ENCODE measurements at regions not wholly inside any gene's neighbourhood (a gene's known extent, or its start where the extent isn't known, plus 50 kb on each side); places are given as distances from the start of the nearest gene placed in this dataset.

GRCh38 chr10:130363051-130363450, 226.9 kb downstream of the GLRX3 start:
- DNase-seq (ENCODE audit: extremely low read depth in 1 of 11, low read depth in 9 of 11, low spot score in 4 of 11), result no peak

GRCh38 chr10:130363899-130364445, 227.8 kb downstream of the GLRX3 start:
- no peak for DNase-seq (ENCODE audit: extremely low read depth in 1 of 11, low read depth in 9 of 11, low spot score in 4 of 11)

- no peak for DNase-seq (ENCODE audit: extremely low read depth in 1 of 11, low read depth in 9 of 11, low spot score in 4 of 11)
Observed at GRCh38 chr10:130364631-130365411, 228.6 kb downstream of the GLRX3 start.

- no peak for DNase-seq (ENCODE audit: extremely low read depth in 1 of 11, low read depth in 9 of 11, low spot score in 4 of 11)
Observed at GRCh38 chr10:130368761-130369560, 232.8 kb downstream of the GLRX3 start.

GRCh38 chr10:130369645-130370381, 233.6 kb downstream of the GLRX3 start:
- no peak for DNase-seq (ENCODE audit: extremely low read depth in 1 of 11, low read depth in 9 of 11, low spot score in 4 of 11)

- DNase-seq (ENCODE audit: extremely low read depth in 1 of 11, low read depth in 9 of 11, low spot score in 4 of 11), result no peak
Observed at GRCh38 chr10:130370721-130371120, 234.5 kb downstream of the GLRX3 start.

GRCh38 chr10:130371156-130371555, 235.0 kb downstream of the GLRX3 start:
- DNase-seq (ENCODE audit: extremely low read depth in 1 of 11, low read depth in 9 of 11, low spot score in 4 of 11), result no peak

GRCh38 chr10:130371666-130372065, 235.5 kb downstream of the GLRX3 start:
- DNase-seq (ENCODE audit: extremely low read depth in 1 of 11, low read depth in 9 of 11, low spot score in 4 of 11), result no peak

- DNase-seq (ENCODE audit: extremely low read depth in 1 of 11, low read depth in 9 of 11, low spot score in 4 of 11), result no peak
Observed at GRCh38 chr10:130372222-130372621, 236.0 kb downstream of the GLRX3 start.

GRCh38 chr10:130372866-130373265, 236.7 kb downstream of the GLRX3 start:
- no peak for DNase-seq (ENCODE audit: extremely low read depth in 1 of 11, low read depth in 9 of 11, low spot score in 4 of 11)

GRCh38 chr10:130377986-130378540, 241.9 kb downstream of the GLRX3 start:
- peak in 6 of 11 donors; percentile 24 to 36 (median 28) for DNase-seq (ENCODE audit: extremely low read depth in 1 of 11, low read depth in 9 of 11, low spot score in 4 of 11)

- DNase-seq (ENCODE audit: extremely low read depth in 1 of 11, low read depth in 9 of 11, low spot score in 4 of 11), result peak in 1 of 11 donors; percentile 34
Observed at GRCh38 chr10:130378556-130379400, 242.6 kb downstream of the GLRX3 start.

- no peak for DNase-seq (ENCODE audit: extremely low read depth in 1 of 11, low read depth in 9 of 11, low spot score in 4 of 11)
Observed at GRCh38 chr10:130380056-130380455, 243.9 kb downstream of the GLRX3 start.

GRCh38 chr10:130382031-130382430, 245.8 kb downstream of the GLRX3 start:
- no peak for DNase-seq (ENCODE audit: extremely low read depth in 1 of 11, low read depth in 9 of 11, low spot score in 4 of 11)

GRCh38 chr10:130387936-130388580, 251.9 kb downstream of the GLRX3 start:
- no peak for DNase-seq (ENCODE audit: extremely low read depth in 1 of 11, low read depth in 9 of 11, low spot score in 4 of 11)

GRCh38 chr10:130388746-130389145, 252.6 kb downstream of the GLRX3 start:
- DNase-seq (ENCODE audit: extremely low read depth in 1 of 11, low read depth in 9 of 11, low spot score in 4 of 11), result no peak

- DNase-seq (ENCODE audit: extremely low read depth in 1 of 11, low read depth in 9 of 11, low spot score in 4 of 11), result no peak
Observed at GRCh38 chr10:130389906-130390305, 253.7 kb downstream of the GLRX3 start.

- DNase-seq (ENCODE audit: extremely low read depth in 1 of 11, low read depth in 9 of 11, low spot score in 4 of 11), result no peak
Observed at GRCh38 chr10:130392031-130392430, 255.8 kb downstream of the GLRX3 start.
